H1 (cell line): ENCODE measurements at regions not wholly inside any gene's neighbourhood (a gene's known extent, or its start where the extent isn't known, plus 50 kb on each side); places are given as distances from the start of the nearest gene placed in this dataset.

Source experiments
- ATF2 ChIP-seq: IDR thresholded peaks from 2 replicates; pipeline ENCODE4 v1.6.1; 2012; ENCODE audit warnings: low read length, inconsistent platforms
- CTCF ChIP-seq, 3 experiments: IDR thresholded peaks; 1 replicate in 2 of 3; 2 replicates in 1 of 3; pipeline versions ENCODE4 v1.5.1 to v1.6.1; 2011; ENCODE audit warnings: low read length in 3 of 3, mild to moderate bottlenecking in 3 of 3, inconsistent platforms in 2 of 3, low read depth in 1 of 3, moderate library complexity in 1 of 3; ENCODE audit not compliant: insufficient read depth in 1 of 3; ENCODE audit errors: control extremely low read depth in 1 of 3
- GABPA ChIP-seq: IDR thresholded peaks from 2 replicates; pipeline ENCODE4 v1.6.1; 2011; ENCODE audit warnings: mild to moderate bottlenecking, low read length, moderate library complexity, borderline replicate concordance; ENCODE audit not compliant: insufficient read depth
- JUN ChIP-seq: IDR thresholded peaks from 2 replicates; pipeline ENCODE4 v1.6.1; 2011; ENCODE audit warnings: low read depth, mild to moderate bottlenecking, improper control_type of control experiment, low read length
- RFX5 ChIP-seq: IDR thresholded peaks from 2 replicates; pipeline ENCODE4 v1.6.1; 2011; ENCODE audit warnings: low read depth, low read length, improper control_type of control experiment, borderline replicate concordance
- RXRA ChIP-seq: IDR thresholded peaks from 2 replicates; pipeline ENCODE4 v1.6.1; 2011; ENCODE audit warnings: low read depth, mild to moderate bottlenecking, low read length, moderate library complexity; ENCODE audit not compliant: insufficient read depth
- SAP30 ChIP-seq: fragments of 300-600 bp; sonication (generic); IDR thresholded peaks from 2 replicates; pipeline ENCODE4 v1.7.1; 2012; ENCODE audit warnings: low read length, moderate library complexity, mild to moderate bottlenecking, inconsistent platforms; ENCODE audit not compliant: insufficient read depth, insufficient replicate concordance

- TF ChIP-seq ATF2 (no peak), GABPA (no peak), SAP30 (no peak), RFX5 (no peak), CTCF (IDR thresholded peaks at IDR 0.05; ENCODE audit: control extremely low read depth in 1 of 3, insufficient read depth in 1 of 3, low read depth in 1 of 3, low read length in 3 of 3) (no peak), JUN (no peak), RXRA (no peak)
These were observed 664.0 kb upstream of the ARGLU1 start (continued) for GRCh38 chr13:107231944-107232343.
